ENCODE measurements at regions not wholly inside any gene's neighbourhood (a gene's known extent, or its start where the extent isn't known, plus 50 kb on each side); places are given as distances from the start of the nearest gene placed in this dataset.

DNA sequence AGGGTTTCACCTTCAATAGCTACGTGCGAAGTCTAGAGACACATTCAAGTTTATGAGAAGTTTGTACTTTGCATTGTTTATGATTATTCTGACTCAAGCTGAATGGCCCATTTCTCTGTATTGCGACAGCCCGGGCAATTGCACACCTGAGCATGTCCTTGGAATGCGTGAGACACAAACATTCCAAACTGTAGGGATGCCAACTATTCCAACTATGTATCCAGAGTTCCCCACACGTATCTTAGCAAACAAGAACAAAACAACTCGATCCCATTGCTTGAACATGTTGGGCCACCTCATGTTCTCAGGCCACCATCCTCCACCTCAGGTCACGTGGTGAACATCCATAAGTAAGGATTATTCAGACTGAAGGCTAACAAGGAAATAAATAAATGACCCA is 51.4 kb upstream of the EGFR start:
- Histone ChIP-seq H3K27ac (no peak overlapping the region), H3K9ac (no peak overlapping the region)

DNA sequence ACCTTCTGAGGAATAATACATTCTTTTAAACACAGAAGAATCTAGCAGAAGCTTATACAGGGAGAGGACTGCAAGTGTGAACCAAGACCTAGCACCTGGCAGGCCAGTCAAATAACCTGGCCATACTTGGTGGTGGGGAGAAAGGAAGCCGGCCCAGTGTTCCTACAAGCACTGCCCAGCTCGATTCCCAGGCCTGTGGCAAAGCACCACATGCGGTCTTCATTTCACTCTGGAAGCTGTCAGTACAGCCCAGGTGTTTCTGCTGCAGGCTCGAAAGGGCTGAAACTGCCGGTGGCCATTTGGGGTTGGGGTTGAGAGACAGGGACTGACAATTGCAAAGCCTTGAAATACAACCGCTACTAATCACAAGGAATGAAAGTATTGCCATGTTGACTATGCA is 50.8 kb upstream of the EGFR start:
- Histone ChIP-seq H3K36me3 (no peaks in the 10 kb centered on the region), H3K4me1 (peaks cover 0 to 10% (median 0%) of the 10 kb centered on the region in 10 experiments; a peak in 4 of 20 replicates), H3K27me3 (no peaks in the 10 kb centered on the region), H3K4me3 (no peak overlapping the region), H3K9ac (no peak overlapping the region), H3K9me3 (replicated peaks in 1 of 11) (peaks cover 5 to 22% (median 7%) of the 10 kb centered on the region in 11 experiments; a peak in 16 of 22 replicates), H3K4me2 (no peak overlapping the region), H3K27ac (no peak overlapping the region), H4K20me1 (no peaks in the 10 kb centered on the region)
- TF ChIP-seq Cebpa-rat (IDR thresholded peaks at IDR 0.05): no peak

More for the DNA sequence above, 51.4 kb upstream of the EGFR start:
- H3K27me3 ChIP-seq: no peaks in the 10 kb centered on the region
- no peaks in the 10 kb centered on the region for H3K36me3 ChIP-seq
- H4K20me1 ChIP-seq: no peaks in the 10 kb centered on the region
- TF ChIP-seq Cebpa-rat (IDR thresholded peaks at IDR 0.05): no peak
- no peak overlapping the region for H3K4me3 ChIP-seq
- peaks cover 0 to 10% (median 0%) of the 10 kb centered on the region in 10 experiments; a peak in 4 of 20 replicates for H3K4me1 ChIP-seq
- no peak overlapping the region for H3K4me2 ChIP-seq
- peaks cover 0 to 17% (median 4%) of the 10 kb centered on the region in 11 experiments; a peak in 10 of 22 replicates for H3K9me3 ChIP-seq (replicated peaks in 1 of 11)

All from BLaER1 treated with 17β-estradiol and CSF1 and Interleukin-3, amounts not matched to agents 10 nM and 100 nM (cell line).